Activated T-helper 2 cell treated with anti-CD3 and anti-CD28 coated beads, Interferon-gamma antibody, Interleukin-2, Interleukin-4, amounts not matched to agents 10 μg/mL and 5 μg/mL and 100 μg/mL, durations not matched to agents 14 hours and 24 hours and 36 hours (primary cell): ENCODE measurements at regions not wholly inside any gene's neighbourhood (a gene's known extent, or its start where the extent isn't known, plus 50 kb on each side); places are given as distances from the start of the nearest gene placed in this dataset.

Experiments
- DNase-seq: peaks from one replicate; pipeline ENCODE4 v3.0.0; 2021; ENCODE audit warnings: low spot score
- H3K27ac Mint-ChIP-seq: one replicate; pipeline ENCODE4 v1.8.0; 2021; ENCODE audit warnings: mixed read lengths
- H3K27me3 Mint-ChIP-seq: one replicate; pipeline ENCODE4 v1.8.0; 2021; ENCODE audit warnings: low read depth, mixed read lengths
- H3K36me3 Mint-ChIP-seq: one replicate; pipeline ENCODE4 v1.8.0; 2021; ENCODE audit warnings: low read depth, mixed read lengths
- H3K4me1 Mint-ChIP-seq: one replicate; pipeline ENCODE4 v1.8.0; 2021; ENCODE audit warnings: low read depth, mixed read lengths
- H3K4me3 Mint-ChIP-seq: one replicate; pipeline ENCODE4 v1.8.0; 2021; ENCODE audit warnings: low read depth, mild to moderate bottlenecking, moderate library complexity, mixed read lengths
- H3K9me3 Mint-ChIP-seq: one replicate; pipeline ENCODE4 v1.8.0; 2021; ENCODE audit warnings: mixed read lengths
- intact Hi-C: fragments of 100-400 bp; cut with micrococcal nuclease; formaldehyde crosslinking; loops from one replicate; pipeline ENCODE4 v1.15.1; 2023

DNA sequence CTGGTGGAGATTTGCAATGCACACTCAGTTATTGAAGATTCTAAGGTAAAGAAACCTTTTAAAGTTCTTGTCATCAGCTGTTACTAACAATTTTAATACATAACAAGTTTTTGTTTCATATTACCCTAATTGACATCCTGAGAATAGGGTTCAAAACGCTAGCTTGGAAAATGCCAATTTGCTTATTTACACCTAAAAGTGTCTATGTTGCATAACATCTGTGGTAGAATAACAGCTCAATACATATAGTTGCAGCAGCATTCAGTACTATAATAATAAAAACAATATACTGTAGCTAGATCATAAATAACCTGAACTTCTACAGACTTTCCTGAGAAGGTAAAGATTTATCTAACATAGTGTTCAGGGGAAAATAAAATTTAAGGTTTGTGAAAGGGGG lies 219.0 kb downstream of the OSR1 start:
- no peak overlapping the region for H3K4me3 Mint-ChIP-seq

GRCh38 chr2:19138264-19138825 lies 220.1 kb downstream of the OSR1 start:
- intact Hi-C loops = no loop called here

More for the DNA sequence above, 219.0 kb downstream of the OSR1 start:
- H3K27ac Mint-ChIP-seq = no peak overlapping the region
- H3K36me3 Mint-ChIP-seq = no peaks in the 10 kb centered on the region
- H3K27me3 Mint-ChIP-seq = no peaks in the 10 kb centered on the region
- intact Hi-C loops = no loop called here
- no peaks in the 10 kb centered on the region for H3K4me1 Mint-ChIP-seq
- DNase-seq = no peak
- H3K9me3 Mint-ChIP-seq = no peaks in the 10 kb centered on the region

DNA sequence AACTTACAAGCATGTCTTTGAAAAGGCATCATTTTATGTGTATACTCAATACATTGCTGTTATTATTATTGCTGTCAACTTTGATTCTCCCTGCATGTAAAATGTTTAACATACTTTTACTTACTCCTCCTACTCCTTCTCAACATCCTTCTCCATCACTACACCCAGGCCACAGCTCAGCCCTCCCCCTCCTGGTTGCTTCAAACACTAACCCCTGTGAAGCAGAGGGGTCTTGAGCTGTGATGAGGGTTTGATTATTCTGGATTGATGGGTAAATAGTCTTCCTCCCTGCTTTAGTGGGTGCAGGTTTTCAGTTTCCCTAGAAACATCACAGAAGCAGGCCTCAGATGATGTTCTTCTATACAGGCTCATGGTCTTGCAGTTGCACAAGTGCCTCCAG lies 221.0 kb downstream of the OSR1 start:
- no peak for DNase-seq
- Mint-ChIP-seq H3K27me3 (no peaks in the 10 kb centered on the region), H3K4me1 (no peaks in the 10 kb centered on the region), H3K36me3 (no peaks in the 10 kb centered on the region), H3K9me3 (no peaks in the 10 kb centered on the region), H3K4me3 (no peak overlapping the region), H3K27ac (no peak overlapping the region)
- intact Hi-C loops = no loop called here

More at GRCh38 chr2:19138264-19138825, 220.1 kb downstream of the OSR1 start:
- no peak overlapping the region for H3K4me3 Mint-ChIP-seq
- no peak for DNase-seq
- H3K4me1 Mint-ChIP-seq = no peaks in the 10 kb centered on the region
- H3K36me3 Mint-ChIP-seq = no peaks in the 10 kb centered on the region
- no peak overlapping the region for H3K27ac Mint-ChIP-seq
- H3K27me3 Mint-ChIP-seq = no peaks in the 10 kb centered on the region
- H3K9me3 Mint-ChIP-seq = no peaks in the 10 kb centered on the region

- H3K36me3 Mint-ChIP-seq = no peaks in the 10 kb centered on the region
- H3K9me3 Mint-ChIP-seq = no peaks in the 10 kb centered on the region
- intact Hi-C loops = no loop called here
- H3K4me1 Mint-ChIP-seq = no peaks in the 10 kb centered on the region
- no peak overlapping the region for H3K4me3 Mint-ChIP-seq
- no peak for DNase-seq
- H3K27me3 Mint-ChIP-seq = no peaks in the 10 kb centered on the region
- no peak overlapping the region for H3K27ac Mint-ChIP-seq
Observed at GRCh38 chr2:19132967-19133366, 225.5 kb downstream of the OSR1 start.

DNA sequence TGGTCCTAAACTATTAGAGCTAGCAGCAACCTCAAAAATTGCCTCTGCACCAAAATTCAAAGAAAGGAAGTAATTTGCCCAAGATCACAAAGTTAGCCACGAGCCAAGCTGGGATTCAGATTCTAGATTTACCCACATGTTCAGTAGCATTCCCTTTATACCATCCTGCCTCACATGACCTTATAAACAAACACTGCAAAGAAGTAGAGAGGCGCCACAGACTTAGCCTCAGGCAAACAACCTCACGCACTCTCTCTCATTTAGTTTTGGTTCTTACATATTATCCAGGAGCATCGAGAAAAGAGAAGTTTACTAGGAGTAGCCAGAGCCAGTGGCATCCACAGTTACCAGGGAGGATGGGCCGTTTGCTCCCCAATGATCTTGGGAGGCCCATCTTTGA lies 226.6 kb downstream of the OSR1 start:
- no peaks in the 10 kb centered on the region for H3K36me3 Mint-ChIP-seq
- H3K27me3 Mint-ChIP-seq = no peaks in the 10 kb centered on the region
- no peak overlapping the region for H3K4me3 Mint-ChIP-seq
- H3K27ac Mint-ChIP-seq = no peak overlapping the region
- intact Hi-C loops = no loop called here
- no peaks in the 10 kb centered on the region for H3K9me3 Mint-ChIP-seq
- H3K4me1 Mint-ChIP-seq = no peaks in the 10 kb centered on the region
- no peak for DNase-seq

DNA sequence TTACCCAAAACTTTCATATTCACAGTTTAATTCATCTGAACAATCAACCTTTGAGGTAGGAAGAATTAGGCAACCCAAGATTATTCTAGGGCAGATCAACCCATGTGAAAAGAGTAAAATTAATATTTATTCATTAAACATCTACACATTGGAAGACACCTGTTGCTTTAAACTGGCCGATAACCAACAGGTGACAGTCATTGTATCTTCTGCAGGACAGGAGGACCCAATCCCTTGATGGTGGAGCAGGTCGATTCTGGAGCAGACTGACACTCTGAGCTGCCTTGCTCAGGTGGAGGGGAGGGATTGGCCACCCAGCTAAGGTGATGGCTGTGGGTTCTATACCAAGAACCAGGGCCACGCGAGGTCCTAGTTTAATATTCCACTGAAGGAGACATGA lies 230.3 kb downstream of the OSR1 start:
- no peaks in the 10 kb centered on the region for H3K9me3 Mint-ChIP-seq
- no peak for DNase-seq
- no peaks in the 10 kb centered on the region for H3K4me1 Mint-ChIP-seq
- no peaks in the 10 kb centered on the region for H3K36me3 Mint-ChIP-seq
- H3K27ac Mint-ChIP-seq = no peak overlapping the region
- no peak overlapping the region for H3K4me3 Mint-ChIP-seq
- H3K27me3 Mint-ChIP-seq = no peaks in the 10 kb centered on the region
- intact Hi-C loops = no loop called here

DNA sequence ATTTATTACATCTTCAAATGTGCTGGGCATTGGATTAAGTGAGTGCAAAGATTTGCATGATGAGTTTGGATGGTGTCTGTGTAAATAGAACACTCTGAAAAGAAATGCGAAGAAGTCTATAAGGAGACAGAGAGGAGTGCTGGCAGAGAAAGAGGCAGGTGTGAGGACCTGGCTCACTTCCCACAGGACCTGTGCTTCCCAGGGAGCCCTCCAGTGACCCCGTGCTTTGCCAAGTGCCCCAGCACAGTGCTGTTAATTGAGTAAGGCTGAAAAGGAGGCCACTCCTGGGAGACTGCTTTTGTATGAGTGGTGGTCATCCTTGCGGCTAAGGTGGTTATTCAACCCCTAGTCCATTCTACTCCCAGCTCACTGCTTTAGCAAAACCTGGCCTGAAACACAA lies 230.8 kb downstream of the OSR1 start:
- no peaks in the 10 kb centered on the region for H3K27me3 Mint-ChIP-seq
- DNase-seq = no peak
- intact Hi-C loops = no loop called here
- H3K9me3 Mint-ChIP-seq = no peaks in the 10 kb centered on the region
- no peak overlapping the region for H3K4me3 Mint-ChIP-seq
- no peaks in the 10 kb centered on the region for H3K36me3 Mint-ChIP-seq
- no peak overlapping the region for H3K27ac Mint-ChIP-seq
- no peaks in the 10 kb centered on the region for H3K4me1 Mint-ChIP-seq

GRCh38 chr2:19125901-19126680 lies 232.3 kb downstream of the OSR1 start:
- Mint-ChIP-seq H3K9me3 (no peaks in the 10 kb centered on the region), H3K4me1 (no peaks in the 10 kb centered on the region), H3K27me3 (no peaks in the 10 kb centered on the region), H3K27ac (no peak overlapping the region), H3K4me3 (no peak overlapping the region), H3K36me3 (no peaks in the 10 kb centered on the region)
- intact Hi-C loops = no loop called here
- DNase-seq = no peak

- Mint-ChIP-seq H3K27ac (no peak overlapping the region), H3K4me3 (no peak overlapping the region), H3K27me3 (no peaks in the 10 kb centered on the region), H3K4me1 (no peaks in the 10 kb centered on the region), H3K9me3 (no peaks in the 10 kb centered on the region), H3K36me3 (no peaks in the 10 kb centered on the region)
- DNase-seq = no peak
- intact Hi-C loops = no loop called here
Observed at GRCh38 chr2:19124135-19124534, 234.3 kb downstream of the OSR1 start.

- Mint-ChIP-seq H3K4me3 (no peak overlapping the region), H3K9me3 (no peaks in the 10 kb centered on the region), H3K27me3 (no peaks in the 10 kb centered on the region), H3K36me3 (no peaks in the 10 kb centered on the region), H3K4me1 (no peaks in the 10 kb centered on the region), H3K27ac (no peak overlapping the region)
- no peak for DNase-seq
- intact Hi-C loops = no loop called here
Observed at GRCh38 chr2:19123556-19123955, 234.9 kb downstream of the OSR1 start.

DNA sequence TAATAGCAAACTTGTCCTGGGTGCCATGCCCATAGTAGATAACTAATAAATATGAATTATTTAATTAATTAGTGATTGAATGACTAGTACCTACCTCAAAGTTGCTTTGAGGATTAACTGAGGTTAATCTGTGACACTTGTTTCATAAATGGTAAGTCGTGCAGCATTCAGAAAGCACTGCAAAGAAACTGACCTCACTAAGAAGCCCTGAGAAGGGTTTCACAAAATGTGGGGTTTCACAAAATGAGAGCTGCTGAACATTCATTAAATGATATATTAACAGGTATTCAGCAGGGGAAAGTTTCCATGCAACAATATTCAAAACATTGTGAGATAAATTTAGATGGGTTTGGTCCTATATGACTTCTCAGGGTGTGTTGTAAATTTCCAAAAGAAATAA lies 236.2 kb downstream of the OSR1 start:
- Mint-ChIP-seq H3K27me3 (no peaks in the 10 kb centered on the region), H3K27ac (no peak overlapping the region), H3K4me1 (no peaks in the 10 kb centered on the region), H3K9me3 (no peaks in the 10 kb centered on the region), H3K4me3 (no peak overlapping the region), H3K36me3 (no peaks in the 10 kb centered on the region)
- intact Hi-C loops = no loop called here
- DNase-seq = no peak

- Mint-ChIP-seq H3K9me3 (no peaks in the 10 kb centered on the region), H3K4me1 (no peaks in the 10 kb centered on the region), H3K4me3 (no peak overlapping the region), H3K27ac (no peak overlapping the region), H3K27me3 (no peaks in the 10 kb centered on the region), H3K36me3 (no peaks in the 10 kb centered on the region)
- DNase-seq = no peak
- intact Hi-C loops = no loop called here
Observed at GRCh38 chr2:19120941-19121750, 237.3 kb downstream of the OSR1 start.

DNA sequence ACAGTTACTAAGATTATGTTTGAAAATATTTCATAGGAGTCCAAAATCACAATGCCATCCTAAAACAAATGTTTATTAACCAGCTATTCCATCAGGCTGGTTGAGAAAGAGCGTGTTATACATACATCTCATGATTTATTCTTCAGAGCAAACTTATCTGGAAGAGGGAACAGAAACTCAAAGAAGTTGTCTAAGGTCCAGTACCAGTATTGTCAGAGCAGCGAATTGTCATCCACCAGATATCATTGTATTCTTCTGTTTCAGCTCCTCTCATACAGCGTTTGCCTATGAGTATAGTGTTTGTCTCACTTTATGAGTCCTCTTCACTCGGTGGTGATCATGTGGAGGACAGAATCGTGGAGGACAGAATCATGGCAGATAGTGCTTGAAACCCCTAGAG lies 238.2 kb downstream of the OSR1 start:
- no peaks in the 10 kb centered on the region for H3K27me3 Mint-ChIP-seq
- DNase-seq = no peak
- no peak overlapping the region for H3K27ac Mint-ChIP-seq
- H3K4me1 Mint-ChIP-seq = no peaks in the 10 kb centered on the region
- no peaks in the 10 kb centered on the region for H3K9me3 Mint-ChIP-seq
- intact Hi-C loops = no loop called here
- no peak overlapping the region for H3K4me3 Mint-ChIP-seq
- no peaks in the 10 kb centered on the region for H3K36me3 Mint-ChIP-seq
